ENCODE measurements at regions not wholly inside any gene's neighbourhood (a gene's known extent, or its start where the extent isn't known, plus 50 kb on each side); places are given as distances from the start of the nearest gene placed in this dataset.

- no peaks in the 10 kb centered on the region for H3K4me1 Mint-ChIP-seq (ENCODE audit: unreplicated experiment)
- TF ChIP-seq, protein P1, sequence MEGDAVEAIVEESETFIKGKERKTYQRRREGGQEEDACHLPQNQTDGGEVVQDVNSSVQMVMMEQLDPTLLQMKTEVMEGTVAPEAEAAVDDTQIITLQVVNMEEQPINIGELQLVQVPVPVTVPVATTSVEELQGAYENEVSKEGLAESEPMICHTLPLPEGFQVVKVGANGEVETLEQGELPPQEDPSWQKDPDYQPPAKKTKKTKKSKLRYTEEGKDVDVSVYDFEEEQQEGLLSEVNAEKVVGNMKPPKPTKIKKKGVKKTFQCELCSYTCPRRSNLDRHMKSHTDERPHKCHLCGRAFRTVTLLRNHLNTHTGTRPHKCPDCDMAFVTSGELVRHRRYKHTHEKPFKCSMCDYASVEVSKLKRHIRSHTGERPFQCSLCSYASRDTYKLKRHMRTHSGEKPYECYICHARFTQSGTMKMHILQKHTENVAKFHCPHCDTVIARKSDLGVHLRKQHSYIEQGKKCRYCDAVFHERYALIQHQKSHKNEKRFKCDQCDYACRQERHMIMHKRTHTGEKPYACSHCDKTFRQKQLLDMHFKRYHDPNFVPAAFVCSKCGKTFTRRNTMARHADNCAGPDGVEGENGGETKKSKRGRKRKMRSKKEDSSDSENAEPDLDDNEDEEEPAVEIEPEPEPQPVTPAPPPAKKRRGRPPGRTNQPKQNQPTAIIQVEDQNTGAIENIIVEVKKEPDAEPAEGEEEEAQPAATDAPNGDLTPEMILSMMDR (IDR thresholded peaks at IDR 0.05; ENCODE audit: unreplicated experiment), result no peak
- no peak overlapping the region for H3K4me3 Mint-ChIP-seq (ENCODE audit: unreplicated experiment)
- no peak overlapping the region for H3K27ac Mint-ChIP-seq (ENCODE audit: unreplicated experiment)
- peaks cover 7% of the 10 kb centered on the region for H3K36me3 Mint-ChIP-seq (ENCODE audit: low read depth, unreplicated experiment)
- peaks cover 7% of the 10 kb centered on the region for H3K9me3 Mint-ChIP-seq (ENCODE audit: unreplicated experiment)
- DNase-seq (ENCODE audit: low spot score), result no peak
- no peaks in the 10 kb centered on the region for H3K27me3 Mint-ChIP-seq (ENCODE audit: unreplicated experiment)
Measured at GRCh38 chr12:68070957-68071356, 81.7 kb downstream of the IFNG-AS1 start.
